Hematopoietic multipotent progenitor cell treated with erythropoietin and hydrocortisone succinate and interleukin-3 and kit ligand, for 15 days (in vitro differentiated cells): ENCODE measurements at regions not wholly inside any gene's neighbourhood (a gene's known extent, or its start where the extent isn't known, plus 50 kb on each side); places are given as distances from the start of the nearest gene placed in this dataset.

ENCODE experiments used
- DNase-seq: peaks from one replicate; pipeline ENCODE4 v3.0.0-alpha.2; 2015; ENCODE audit warnings: low spot score

DNA sequence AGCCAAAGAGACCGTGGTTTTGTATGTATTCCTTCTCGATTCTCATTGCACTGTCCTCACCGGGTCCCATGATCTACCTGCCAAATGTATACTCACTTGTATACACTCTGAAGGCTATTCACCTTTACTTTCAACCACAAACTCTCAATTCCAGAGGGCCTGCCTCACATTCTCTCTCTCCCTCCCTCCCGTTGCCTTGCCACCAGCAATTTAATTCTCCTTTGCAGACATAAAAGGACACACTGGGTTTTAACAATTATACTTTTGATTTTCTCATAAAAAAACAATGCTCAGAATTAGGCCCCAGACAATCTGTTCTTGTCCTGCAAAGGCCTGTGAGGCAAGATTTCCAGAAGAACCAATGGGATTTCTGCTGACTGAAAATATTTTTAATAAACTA is 265.1 kb upstream of the PSMD7 start:
- DNase-seq, result no peak

DNA sequence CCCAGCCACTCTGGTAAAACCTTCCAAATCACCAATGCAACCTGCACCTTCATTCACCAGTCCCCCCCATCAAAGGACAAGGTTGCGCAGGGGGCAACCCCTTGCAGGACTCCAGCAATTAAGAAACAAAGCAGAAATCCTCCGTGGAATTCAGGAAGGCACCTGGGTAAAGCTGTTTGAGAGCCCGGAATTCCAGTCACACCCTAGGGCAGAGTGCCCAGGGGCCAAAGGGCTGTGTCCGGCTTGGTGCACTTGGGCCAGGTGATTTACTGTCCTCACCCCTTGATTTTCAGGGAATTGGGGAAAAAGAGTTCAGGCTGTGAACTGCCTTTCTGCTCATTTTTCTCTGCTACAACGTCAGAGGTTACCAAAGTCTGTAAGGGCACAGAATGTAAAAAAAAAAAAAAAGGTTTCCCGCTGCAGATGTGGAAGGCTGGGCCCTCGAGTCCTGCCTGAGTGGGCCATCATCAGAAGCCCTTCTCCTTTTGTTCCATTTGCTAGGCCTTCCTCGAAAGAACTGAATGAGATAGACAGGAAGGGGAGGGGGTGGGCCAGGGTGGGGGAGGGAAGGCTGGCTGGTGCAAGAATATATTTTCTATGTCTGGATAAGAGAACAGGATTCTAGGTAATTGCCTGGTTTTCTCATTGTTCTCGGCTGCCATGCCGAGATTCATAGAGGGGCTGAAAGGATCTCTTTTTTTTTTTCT is 266.5 kb upstream of the PSMD7 start:
- DNase-seq, result no peak

DNA sequence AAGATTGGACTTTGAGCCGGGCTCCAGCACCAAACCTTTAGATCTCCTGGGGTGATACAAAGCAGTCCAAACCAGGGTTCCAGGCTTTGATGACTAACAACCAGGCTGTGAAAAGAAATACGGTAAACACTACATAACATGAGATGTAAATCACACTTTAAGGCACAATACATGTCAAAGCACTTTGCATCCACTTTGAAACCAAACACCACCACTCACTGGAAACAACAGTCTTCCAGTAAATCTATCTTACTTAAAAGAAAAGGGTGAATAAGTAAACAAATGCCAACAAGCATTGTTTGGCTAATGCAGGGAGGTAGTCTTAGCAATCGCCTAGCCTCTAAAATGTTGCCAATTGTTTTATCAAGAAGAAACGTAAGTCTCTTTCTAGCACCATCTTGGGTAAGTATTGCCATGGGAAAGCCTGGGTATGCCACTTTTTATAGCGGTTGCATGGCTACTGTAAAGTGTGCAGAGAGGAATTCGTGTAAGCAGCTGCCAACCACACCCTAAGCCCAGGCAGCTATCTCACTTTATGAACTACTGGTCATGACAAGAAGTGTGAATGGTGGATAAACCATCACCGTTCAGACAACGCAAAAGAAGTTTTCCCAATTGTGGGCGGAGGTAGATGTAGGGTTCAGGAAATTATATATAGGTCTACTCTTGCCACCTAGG is 267.4 kb upstream of the PSMD7 start:
- DNase-seq, result no peak

DNA sequence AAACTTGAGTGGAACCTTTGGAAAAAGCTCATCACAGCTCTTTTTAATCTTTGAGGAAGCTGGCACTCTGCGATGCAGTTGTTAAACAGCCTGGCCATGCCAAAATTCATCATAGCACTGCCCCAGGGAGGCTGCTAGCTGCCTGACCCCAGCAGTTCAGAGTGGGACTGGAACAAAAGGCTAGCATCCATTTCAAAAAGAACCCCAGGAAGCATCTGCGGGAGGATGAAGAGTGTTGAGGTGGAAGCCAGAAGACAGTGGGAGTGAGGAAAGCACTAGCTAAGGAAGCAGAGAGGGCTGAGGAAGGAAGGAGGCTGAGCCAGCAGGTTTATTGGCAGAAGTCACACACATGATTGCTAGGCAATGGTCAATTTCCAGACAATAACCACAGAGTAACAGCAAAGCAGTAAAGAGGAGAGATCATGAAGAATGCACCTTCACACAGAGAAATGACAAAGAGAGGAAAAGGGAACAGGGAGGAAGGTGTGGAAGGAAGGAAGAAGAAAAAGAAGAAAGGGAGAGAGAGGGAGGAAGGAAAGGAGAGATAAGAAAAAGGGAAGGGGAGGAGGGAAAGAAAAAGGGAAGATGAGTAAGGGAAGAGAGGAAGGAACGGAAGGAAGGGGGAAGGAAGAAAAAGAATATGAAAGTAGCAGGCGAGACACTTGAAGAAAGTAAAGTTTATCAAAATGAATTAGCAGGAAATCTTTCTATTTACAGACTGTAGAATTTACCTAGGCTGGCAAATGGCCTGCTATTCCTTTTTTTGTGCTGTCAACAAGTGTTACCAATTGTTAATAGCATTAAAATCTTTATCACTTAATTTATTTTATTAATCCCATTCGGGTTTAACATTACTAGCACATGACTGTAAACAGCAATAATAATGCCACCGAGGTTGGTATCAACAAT is 270.0 kb upstream of the PSMD7 start:
- no peak for DNase-seq

DNA sequence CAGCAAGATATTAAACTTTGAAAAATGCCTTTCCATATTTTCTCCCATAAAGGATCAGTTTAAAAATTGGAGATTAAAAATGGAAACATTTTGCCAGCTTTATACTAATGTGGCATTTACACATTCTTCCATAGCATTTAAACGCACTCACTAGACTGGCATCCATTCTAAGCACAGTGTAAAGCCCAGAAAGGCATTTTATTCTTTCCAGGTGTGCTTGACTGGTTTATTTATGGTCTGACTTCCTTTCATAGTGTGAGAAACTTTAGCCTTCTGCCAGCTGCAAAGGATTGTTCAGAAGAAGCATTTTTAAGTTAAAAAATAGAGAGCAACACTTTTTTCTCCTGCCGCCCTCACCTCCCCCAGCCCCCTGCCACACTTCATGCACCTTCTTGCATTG is 271.7 kb upstream of the PSMD7 start:
- no peak for DNase-seq

DNA sequence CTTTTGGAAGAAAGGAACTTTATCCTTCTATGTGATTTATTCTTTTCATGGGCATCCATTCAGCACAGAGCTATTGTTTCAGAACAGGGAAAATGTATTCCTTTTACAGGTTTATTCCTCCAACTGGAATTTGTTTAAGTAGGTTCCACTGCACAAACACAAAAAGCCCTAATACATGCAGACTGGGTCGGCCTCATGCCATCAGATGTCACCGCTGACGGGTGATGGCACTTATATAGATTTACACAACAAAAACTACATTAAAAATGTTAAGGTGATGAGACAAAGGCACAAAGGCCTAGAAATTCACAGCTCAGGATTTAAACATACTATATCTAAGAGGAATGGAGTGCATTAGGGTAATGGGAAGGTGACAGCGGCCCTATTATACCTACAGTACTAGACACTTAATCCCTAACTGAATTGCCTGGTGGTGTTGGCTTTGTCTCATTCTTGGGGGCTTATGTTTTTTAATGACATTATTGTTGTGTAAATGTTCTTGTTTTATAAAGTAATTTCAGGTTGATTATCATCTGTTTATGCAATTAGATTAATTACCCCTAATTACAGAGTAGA is 276.4 kb upstream of the PSMD7 start:
- DNase-seq, result no peak

DNA sequence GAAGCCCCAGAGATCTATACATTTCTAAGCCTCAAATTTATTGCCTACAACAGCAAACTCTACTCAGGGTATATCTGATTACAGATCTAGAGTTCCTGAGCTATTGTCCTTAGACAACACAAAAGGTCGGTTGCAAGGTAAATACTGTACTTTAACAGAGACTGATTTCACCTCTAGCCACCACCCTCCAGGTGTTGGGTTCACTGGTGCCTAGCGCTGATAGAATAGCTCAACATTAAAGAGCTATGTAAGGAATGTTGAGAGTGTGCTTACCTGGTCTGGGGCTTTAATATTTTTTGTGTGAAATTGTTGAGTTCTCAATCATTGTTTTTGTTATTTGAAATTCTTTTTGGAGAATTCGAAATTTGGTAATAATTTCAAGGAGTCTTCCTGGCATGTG is 277.0 kb upstream of the PSMD7 start:
- no peak for DNase-seq

DNA sequence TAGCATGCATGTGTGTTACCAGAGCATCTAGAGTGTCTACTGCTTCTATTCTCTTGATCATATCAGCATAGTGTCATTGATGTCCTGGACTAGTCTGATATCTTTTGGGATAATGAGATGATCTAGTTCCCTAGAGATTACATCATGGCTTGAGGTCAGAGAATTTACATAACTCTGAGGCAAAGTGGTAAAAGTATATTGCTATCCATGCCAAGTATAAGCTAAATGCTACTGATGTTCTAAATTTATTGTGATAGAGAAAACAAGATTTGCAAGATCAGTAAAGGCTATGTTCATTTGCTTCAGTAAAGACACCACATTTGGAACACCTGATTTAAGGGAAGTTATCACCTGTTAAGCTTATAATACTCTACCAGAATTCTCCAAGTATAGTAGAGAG is 280.7 kb upstream of the PSMD7 start:
- no peak for DNase-seq

DNA sequence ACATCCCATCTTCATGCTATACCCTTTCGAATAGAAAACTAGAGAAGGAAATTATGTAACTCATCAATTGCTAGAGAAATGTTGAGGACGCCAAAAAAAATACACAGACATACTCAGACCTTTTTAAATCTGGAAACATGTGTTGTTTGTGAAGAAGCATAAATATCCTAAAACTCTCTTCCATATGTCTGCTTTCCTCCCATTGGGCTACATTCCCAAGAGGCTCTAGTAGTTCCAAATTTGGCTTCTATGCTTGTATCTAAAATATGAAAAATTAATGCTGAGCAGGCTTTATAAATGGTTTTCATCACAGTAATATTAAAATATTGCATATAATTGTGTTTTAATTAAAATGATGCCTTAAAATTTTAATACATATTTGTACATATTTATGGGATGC is 297.9 kb upstream of the PSMD7 start:
- DNase-seq, result no peak

DNA sequence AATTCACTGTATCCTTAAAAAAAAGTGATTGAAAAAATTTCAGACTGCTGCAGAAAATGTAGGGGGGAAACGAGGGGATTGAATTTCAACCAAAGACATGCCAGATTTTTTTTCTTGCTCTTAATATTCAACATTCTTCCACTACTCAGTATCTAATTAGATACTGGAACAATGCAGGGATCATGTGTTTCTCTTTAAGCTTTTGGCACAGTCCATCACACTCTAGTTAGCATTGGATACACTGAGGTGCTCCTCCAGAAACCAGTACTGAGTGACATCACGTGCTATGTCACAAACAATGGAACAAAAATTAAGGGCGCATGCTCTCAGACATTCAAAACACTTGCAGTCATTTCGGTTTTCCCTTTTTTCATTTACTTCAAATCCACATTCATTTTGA is 298.6 kb upstream of the PSMD7 start:
- no peak for DNase-seq

DNA sequence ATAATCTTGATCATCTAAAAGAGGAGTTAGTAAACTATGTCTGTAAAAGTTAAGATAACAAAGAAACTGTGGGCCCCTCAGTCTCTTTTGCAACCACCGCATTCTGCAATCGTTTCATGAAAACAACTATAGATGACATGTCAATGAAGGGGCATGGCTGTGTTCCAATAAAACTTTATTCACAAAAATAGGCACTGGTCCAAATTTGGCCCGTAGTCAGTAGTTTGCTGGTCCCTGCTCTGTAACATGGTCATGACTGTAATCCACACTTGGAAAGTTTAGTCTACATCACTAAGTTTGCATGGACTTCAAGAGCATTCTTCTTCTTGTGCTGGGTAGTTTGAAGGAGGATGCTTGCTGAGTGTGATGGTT is 299.3 kb upstream of the PSMD7 start:
- DNase-seq, result no peak

DNA sequence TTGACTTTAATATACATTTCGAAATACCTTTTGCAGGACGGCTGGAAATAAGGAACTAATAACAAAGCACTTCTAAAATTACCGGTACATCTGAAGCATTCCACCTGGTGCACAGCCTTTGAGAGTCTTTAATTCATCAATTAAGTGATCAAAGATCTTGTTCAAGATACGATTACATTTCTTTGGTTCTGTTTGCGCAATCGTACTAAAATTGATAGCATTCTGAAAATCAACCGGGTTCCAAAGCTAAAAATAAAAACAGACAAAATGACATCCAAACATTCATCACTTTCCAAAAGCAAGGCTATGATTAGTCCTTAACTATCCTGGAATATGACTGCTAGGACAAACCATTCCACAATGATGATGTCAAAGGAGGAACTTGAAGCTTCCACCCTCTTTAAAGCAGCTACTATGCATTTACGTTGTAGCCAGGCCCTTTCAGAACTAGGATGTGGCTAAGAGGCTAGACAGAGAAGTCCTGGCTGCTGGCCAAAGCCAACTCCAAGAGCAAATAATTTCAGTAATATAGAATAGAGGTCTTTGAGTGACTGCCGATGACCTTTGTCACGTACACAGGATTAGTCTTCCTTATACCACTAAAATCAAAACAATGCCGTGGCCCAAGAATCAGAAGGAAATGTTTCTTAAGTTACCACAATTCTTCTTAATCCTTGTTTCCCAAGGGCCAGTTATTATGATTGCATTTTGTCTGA is 299.8 kb upstream of the PSMD7 start:
- no peak for DNase-seq

DNA sequence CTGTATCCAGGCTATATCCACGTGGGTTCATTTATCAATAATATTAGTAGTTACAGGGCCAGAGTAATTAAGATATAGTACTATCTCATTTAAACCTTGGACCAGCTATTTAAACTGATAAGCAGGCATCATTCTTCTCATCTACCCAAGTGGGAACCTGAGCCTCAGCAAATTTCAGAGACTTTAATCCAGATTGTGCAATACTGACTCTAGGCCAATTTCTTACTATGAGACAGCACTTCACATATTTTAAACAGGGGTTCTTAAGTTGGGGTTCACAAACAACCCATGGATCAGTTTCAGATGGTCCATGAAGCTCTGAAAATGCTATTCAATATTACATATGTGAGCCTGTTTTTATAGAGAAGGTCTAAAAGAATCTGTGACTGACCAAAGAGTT is 302.7 kb upstream of the PSMD7 start:
- DNase-seq, result no peak

DNA sequence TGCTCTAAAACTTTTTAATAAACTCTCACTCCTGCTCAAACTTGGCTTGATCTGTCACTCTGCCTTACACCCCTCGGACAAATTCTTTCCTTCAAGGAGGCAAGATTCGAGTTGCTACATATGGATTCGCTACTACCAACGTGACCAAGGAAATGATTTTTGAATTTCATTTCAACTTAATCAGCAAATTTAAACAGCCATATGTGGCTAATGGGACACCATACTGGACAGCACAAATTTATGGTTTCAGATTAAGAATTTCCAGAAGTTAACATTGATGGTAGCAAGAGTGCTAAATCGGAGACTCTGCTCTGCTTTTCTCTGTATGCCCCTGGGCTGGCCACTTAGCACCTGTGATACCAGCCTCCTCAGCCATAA is 318.2 kb upstream of the PSMD7 start:
- DNase-seq, result no peak

DNA sequence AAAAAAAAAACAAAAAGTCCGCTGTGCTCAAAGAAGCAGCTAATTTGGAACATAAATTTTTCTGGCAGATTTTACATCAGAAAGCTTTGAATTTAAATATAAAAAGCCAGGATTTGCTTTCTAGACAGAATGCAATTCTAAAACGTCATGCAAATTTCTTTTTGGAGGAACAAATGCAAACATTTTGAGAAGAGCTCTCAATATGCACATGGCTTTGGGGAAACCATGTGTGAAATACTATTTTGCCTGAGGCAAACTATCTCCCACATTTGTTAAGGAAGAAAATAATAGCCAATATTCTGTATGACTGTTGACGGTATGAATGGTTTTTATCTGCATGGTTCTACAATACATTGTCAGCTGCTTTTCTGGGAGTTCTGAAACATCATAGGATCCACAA is 320.0 kb upstream of the PSMD7 start:
- DNase-seq, result no peak

DNA sequence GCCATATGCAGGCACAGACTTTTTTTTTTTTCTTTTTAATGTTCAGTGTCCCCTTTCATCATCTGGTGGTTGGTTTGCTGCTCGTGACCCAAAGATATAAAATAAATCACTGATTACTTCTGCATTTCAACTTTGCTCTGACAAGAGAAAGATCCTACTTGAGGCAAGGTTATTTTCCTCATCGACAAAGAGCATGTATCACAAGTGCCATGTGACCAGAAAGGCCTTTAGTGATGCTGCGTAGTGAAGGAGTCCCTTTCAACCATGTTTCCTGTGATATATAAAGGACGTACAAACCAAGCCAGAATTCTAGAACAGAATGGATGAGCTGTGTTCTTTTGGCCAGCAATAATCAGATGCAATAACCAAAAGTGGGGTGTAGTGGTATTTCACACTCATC is 323.4 kb upstream of the PSMD7 start:
- no peak for DNase-seq

DNA sequence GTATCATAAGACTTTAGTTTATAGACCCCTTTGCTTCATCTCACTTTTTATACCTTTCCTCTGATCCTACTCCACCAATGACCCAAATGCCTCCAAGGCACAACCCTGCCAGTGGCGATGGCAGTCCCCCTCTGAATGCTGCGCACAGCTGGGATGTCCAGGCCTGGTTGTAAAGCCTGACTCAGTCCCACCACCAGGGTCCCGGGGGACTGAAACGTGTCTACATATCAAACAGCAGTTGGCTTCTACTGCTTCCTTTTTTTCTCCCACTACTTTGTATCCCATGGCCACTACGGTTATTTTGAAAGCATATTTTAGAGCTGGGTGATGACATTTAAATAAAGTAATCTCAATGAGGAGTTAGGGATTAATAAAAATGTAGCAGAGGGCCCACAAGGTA is 329.8 kb upstream of the PSMD7 start:
- no peak for DNase-seq

DNA sequence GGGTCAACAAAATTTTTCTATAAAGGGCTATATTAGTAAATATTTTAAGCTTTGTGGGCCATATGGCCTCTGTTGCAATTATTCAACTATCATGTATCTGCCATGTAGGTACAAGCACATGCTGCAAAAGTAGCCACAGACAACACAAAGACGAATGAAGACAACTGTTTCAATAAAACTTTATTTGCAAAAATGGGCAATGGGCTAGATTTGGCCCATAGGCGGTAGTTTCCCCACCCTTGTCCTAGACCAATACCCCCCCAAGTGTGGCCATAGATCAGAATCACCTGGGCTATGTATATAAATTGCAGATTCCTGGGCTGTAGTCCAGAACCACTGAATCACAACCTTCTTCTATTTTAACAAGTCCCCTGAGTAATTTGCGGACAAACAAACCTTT is 331.0 kb upstream of the PSMD7 start:
- DNase-seq, result no peak

DNA sequence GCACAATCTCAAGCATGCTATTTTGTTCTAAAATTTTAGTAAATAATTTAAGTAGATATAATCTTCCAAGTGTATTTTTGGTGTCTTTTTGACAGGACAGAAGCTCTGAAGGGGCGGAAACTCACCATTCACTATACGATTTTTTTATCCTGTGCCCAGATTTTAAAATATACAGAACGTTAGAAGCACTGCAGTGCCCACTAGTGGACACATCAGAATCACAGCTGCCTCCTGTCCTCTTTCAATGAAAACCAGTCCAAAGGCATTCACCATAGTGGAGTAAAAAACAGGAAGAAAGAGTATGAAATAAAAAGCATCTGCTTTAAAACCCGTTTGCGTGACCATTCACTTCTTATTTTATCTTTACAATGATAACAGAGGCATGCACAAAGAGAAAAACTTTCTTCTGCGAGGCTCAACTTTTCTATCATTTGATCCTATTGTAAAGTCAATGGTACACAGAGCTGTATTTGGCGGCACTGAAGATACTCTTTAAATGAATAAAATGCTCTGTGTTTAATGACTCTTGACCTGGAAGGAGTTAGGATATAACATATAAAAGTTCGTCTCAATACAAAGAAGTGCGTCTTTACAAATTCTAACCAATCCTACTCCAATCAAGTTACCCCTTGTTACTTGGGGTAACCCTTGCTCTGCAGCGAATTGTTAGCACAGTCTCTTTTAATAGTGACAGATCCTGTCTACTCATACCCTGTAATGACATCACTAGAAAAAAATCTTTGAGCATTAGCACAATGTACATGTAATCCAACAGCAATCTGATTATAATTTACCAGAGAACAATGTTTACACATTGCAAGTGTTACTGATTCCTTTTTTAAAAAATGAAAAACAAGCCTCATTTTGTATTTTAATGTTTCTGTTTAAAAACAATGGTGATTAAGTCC is 339.8 kb upstream of the PSMD7 start:
- DNase-seq, result peak; percentile 13

DNA sequence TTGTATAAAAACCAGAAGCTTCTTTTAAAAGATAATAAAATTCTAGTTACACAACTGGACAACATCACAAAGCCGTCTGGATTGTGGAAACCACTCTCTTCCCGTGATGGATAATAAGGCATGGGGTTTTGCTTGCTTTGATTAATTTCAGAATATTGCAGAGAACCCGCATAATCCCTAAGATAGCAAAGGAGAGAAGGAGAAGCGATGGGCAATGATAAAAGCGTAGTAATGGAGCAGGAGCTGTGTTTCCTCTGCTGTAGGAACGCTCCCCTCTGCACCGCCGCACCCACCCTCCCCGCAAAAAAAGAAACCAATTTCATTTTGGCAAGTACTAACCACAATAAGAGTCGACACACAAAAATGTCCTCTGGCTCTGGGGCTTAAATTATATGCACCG is 340.9 kb upstream of the PSMD7 start:
- DNase-seq, result no peak

DNA sequence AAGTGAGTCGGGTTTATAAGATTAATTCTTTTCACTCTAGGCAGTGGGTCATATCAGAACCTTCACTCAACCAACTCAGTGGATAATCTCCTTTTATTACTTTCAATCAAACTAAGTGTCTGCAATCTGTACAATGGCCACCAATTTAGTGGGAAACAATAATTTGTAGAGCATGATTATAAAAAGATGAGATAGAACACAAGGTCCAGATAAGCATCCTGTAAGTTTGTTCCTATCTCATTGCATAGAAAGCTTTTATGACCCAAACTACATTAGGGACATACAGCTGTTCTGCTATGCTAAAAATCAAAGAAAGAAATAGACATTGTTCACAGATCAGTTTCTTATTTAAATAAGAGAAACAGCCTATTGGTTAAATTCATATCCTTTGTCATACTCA is 341.4 kb upstream of the PSMD7 start:
- DNase-seq, result no peak
